Naive thymus-derived CD4-positive, alpha-beta T cell (primary cell): ENCODE measurements at regions not wholly inside any gene's neighbourhood (a gene's known extent, or its start where the extent isn't known, plus 50 kb on each side); places are given as distances from the start of the nearest gene placed in this dataset.

Experiments
- ATAC-seq: fragments of 150-1000 bp; cut with Tn5 transposase; 2 replicates; pipeline ENCODE4 v1.10.0; 2021; ENCODE audit warnings: mild to moderate bottlenecking, moderate library complexity
- CTCF ChIA-PET: fragments of 350-600 bp; sonication (Branson Sonifier 250); formaldehyde crosslinking; loops from one replicate; lab custom pipeline; 2021; ENCODE audit warnings: antibody characterized with exemption; lab: Charles Lee
- POLR2A ChIA-PET: fragments of 350-600 bp; sonication (Branson Sonifier 250); formaldehyde crosslinking; loops from one replicate; lab custom pipeline; 2021; ENCODE audit warnings: antibody characterized with exemption, inconsistent platforms; lab: Charles Lee
- DNase-seq, 9 donors: peaks; one replicate each; pipeline versions ENCODE4 v3.0.0 to v3.0.0-alpha.2; 2020 to 2022; ENCODE audit warnings: mixed read lengths in 1 of 9
- H3K27ac ChIP-seq: one replicate; pipeline ENCODE4 v1.7.0; 2013; ENCODE audit warnings: mild to moderate bottlenecking, low read depth, low read length, moderate library complexity
- H3K27me3 ChIP-seq, 2 donors: one replicate each; pipeline ENCODE4 v1.7.0; 2013; ENCODE audit warnings: low read length in 2 of 2, mild to moderate bottlenecking in 2 of 2, moderate library complexity in 2 of 2; ENCODE audit not compliant: control insufficient read depth in 2 of 2, insufficient read depth in 2 of 2
- H3K36me3 ChIP-seq, 3 experiments: 1 replicate in 2 of 3; 2 replicates in 1 of 3; pipeline ENCODE4 v1.7.0; 2013; ENCODE audit warnings: low read length in 3 of 3, mild to moderate bottlenecking in 3 of 3, moderate library complexity in 1 of 3; ENCODE audit not compliant: insufficient read depth in 3 of 3, control insufficient read depth in 2 of 3
- H3K4me1 ChIP-seq, 2 donors: one replicate each; pipeline ENCODE4 v1.7.0; 2013; ENCODE audit warnings: low read length in 2 of 2, mild to moderate bottlenecking in 2 of 2, moderate library complexity in 1 of 2; ENCODE audit not compliant: control insufficient read depth in 2 of 2, insufficient read depth in 2 of 2
- H3K4me3 ChIP-seq: 2 replicates; pipeline ENCODE4 v1.7.0; 2013; ENCODE audit warnings: mild to moderate bottlenecking, low read length
- H3K9me3 ChIP-seq, 3 experiments: 1 replicate in 2 of 3; 2 replicates in 1 of 3; pipeline ENCODE4 v1.7.0; 2013; ENCODE audit warnings: low read length in 3 of 3; ENCODE audit not compliant: control insufficient read depth in 2 of 3
- H3K27ac Mint-ChIP-seq, 9 donors: one replicate each; pipeline ENCODE4 v1.8.0; 2020 to 2022; ENCODE audit warnings: mixed read lengths in 9 of 9, mild to moderate bottlenecking in 8 of 9, moderate library complexity in 5 of 9, inconsistent platforms in 2 of 9
- H3K27me3 Mint-ChIP-seq, 5 donors: one replicate each; pipeline ENCODE4 v1.8.0; 2021 to 2022; ENCODE audit warnings: mixed read lengths in 5 of 5, mild to moderate bottlenecking in 1 of 5
- H3K36me3 Mint-ChIP-seq, 5 donors: one replicate each; pipeline ENCODE4 v1.8.0; 2020 to 2022; ENCODE audit warnings: mixed read lengths in 5 of 5, mild to moderate bottlenecking in 3 of 5, inconsistent platforms in 1 of 5
- H3K4me1 Mint-ChIP-seq, 7 donors: one replicate each; pipeline ENCODE4 v1.8.0; 2020 to 2022; ENCODE audit warnings: mixed read lengths in 7 of 7, mild to moderate bottlenecking in 3 of 7, inconsistent platforms in 1 of 7
- H3K4me3 Mint-ChIP-seq, 10 donors: one replicate each; pipeline ENCODE4 v1.8.0; 2020 to 2022; ENCODE audit warnings: mild to moderate bottlenecking in 10 of 10, mixed read lengths in 10 of 10, moderate library complexity in 6 of 10, inconsistent platforms in 2 of 10
- H3K9me3 Mint-ChIP-seq, 11 donors: one replicate each; pipeline ENCODE4 v1.8.0; 2020 to 2022; ENCODE audit warnings: mixed read lengths in 11 of 11, mild to moderate bottlenecking in 4 of 11, inconsistent platforms in 1 of 11, moderate library complexity in 1 of 11
- intact Hi-C, 2 donors: fragments of 100-400 bp; cut with micrococcal nuclease; formaldehyde crosslinking; loops; one replicate each; pipeline ENCODE4 v1.15.1; 2023

DNA sequence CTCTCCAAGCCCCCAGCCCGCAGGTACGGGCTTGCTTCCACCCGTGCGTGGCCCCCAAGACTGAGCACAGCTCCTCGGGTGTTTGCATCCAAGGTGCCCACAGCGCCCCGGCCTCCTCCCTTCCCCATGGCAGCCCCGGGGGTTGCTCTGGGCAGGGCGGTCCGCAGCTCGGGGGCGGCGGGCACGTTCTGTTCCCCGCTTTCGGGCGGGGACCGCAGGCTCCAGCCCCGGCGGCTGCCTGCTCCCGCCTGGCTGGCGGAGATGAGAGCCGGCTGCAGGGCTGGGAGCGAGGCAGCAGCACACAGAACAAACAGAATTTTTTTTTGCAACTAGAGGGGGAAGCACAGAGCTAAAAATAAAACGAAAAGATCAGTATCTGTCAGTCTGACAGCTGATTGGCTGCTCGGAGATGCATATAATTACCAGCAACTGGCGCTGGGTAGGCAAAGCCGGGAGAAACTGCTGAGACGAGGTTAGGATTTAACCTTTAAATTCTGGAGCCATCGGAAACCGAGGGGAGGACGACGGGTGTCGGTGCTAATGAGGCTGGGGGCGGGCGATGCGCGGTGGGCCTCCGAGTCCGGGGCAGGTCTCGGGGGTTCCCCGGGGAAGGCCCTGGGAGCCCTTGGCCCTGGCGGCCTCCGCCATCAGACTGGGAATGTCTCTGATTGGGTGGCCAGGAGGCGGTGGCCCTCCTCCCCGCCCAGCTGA is 142.7 kb upstream of the IER5L start:
- H3K4me1 Mint-ChIP-seq = peaks cover 11 to 22% (median 13%) of the 10 kb centered on the region in 7 donors
- no peaks in the 10 kb centered on the region for H3K27me3 ChIP-seq
- no peaks in the 10 kb centered on the region for H3K9me3 ChIP-seq
- no peaks in the 10 kb centered on the region for H3K36me3 Mint-ChIP-seq
- ATAC-seq (peak; percentile 96), DNase-seq (peak; percentile 41 to 81 (median 76))
- H3K27ac Mint-ChIP-seq = peak overlapping the region; percentile 70 to 96 (median 92)
- peak overlapping the region; percentile 63 for H3K27ac ChIP-seq
- H3K4me3 Mint-ChIP-seq = peak overlapping the region; percentile 74 to 94 (median 87)
- ChIA-PET CTCF (interaction anchor here (0.7 to 1.7 kb wide), 14 partner anchors 12 to 304 kb away, joined by 3 to 8 read pairs (median 4); no protein-coding TSS in a partner anchor), POLR2A (interaction anchor here (0.6 to 2.7 kb wide), 13 partner anchors 11 to 288 kb away, joined by 3 to 9 read pairs (median 4); partner anchors contain the start of gene IER5L)
- peak overlapping the region; percentile 61 for H3K4me3 ChIP-seq
- peaks cover 12 to 17% of the 10 kb centered on the region in 2 donors for H3K4me1 ChIP-seq
- intact Hi-C loops = loop anchor here (1.0 to 10.0 kb wide), 13 partner anchors 16 to 290 kb away; no protein-coding TSS in a partner anchor
- no peaks in the 10 kb centered on the region for H3K36me3 ChIP-seq
- peaks cover 0 to 2% (median 0%) of the 10 kb centered on the region in 11 donors for H3K9me3 Mint-ChIP-seq
- no peaks in the 10 kb centered on the region for H3K27me3 Mint-ChIP-seq

DNA sequence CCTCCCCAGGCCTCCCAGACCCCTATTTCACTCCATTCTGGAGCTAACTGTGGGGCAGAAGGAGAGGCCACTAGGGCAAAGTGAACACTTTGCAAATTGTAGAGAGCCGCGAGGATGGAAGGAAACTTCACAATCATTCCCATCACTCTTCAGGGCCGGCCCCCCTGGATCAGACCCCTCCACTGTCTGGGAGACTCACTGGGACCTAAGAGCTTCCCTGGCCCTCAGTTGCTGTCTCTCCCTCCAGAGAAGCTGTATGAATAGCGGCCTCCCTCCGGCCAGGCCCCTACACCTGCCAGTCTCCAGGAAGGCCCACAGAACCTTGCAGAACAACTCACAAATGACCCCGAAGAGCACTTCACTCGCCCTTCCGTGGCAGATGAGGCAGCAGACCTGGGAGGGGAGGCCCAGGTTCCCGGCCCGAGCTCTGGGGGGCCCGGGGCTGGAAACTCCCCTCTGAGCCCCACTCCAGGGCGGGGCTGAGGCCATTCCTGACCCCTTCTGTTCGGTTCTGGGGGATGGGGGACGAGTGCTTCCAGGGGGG is 141.9 kb upstream of the IER5L start:
- Histone ChIP-seq H3K27ac (peak overlapping the region; percentile 63), H3K36me3 (no peaks in the 10 kb centered on the region), H3K27me3 (no peaks in the 10 kb centered on the region), H3K9me3 (no peaks in the 10 kb centered on the region), H3K4me3 (peak overlapping the region; percentile 61), H3K4me1 (peaks cover 12 to 17% of the 10 kb centered on the region in 2 donors)
- Mint-ChIP-seq H3K4me1 (peaks cover 11 to 22% (median 13%) of the 10 kb centered on the region in 7 donors), H3K9me3 (peaks cover 0 to 2% (median 0%) of the 10 kb centered on the region in 11 donors), H3K36me3 (no peaks in the 10 kb centered on the region), H3K27ac (peak overlapping the region in 6 of 9 donors; percentile 69 to 95 (median 86)), H3K4me3 (peak overlapping the region; percentile 21 to 94 (median 80)), H3K27me3 (no peaks in the 10 kb centered on the region)
- ChIA-PET CTCF (interaction anchor here (0.7 to 1.7 kb wide), 13 partner anchors 12 to 305 kb away, joined by 3 to 8 read pairs (median 3); no protein-coding TSS in a partner anchor), POLR2A (interaction anchor here (0.6 to 2.7 kb wide), 14 partner anchors 10 to 288 kb away, joined by 3 to 9 read pairs (median 4); partner anchors contain the start of gene IER5L)
- ATAC-seq (no peak), DNase-seq (no peak)
- intact Hi-C loops = loop anchor here (1.0 to 10.0 kb wide), 13 partner anchors 16 to 290 kb away; no protein-coding TSS in a partner anchor

DNA sequence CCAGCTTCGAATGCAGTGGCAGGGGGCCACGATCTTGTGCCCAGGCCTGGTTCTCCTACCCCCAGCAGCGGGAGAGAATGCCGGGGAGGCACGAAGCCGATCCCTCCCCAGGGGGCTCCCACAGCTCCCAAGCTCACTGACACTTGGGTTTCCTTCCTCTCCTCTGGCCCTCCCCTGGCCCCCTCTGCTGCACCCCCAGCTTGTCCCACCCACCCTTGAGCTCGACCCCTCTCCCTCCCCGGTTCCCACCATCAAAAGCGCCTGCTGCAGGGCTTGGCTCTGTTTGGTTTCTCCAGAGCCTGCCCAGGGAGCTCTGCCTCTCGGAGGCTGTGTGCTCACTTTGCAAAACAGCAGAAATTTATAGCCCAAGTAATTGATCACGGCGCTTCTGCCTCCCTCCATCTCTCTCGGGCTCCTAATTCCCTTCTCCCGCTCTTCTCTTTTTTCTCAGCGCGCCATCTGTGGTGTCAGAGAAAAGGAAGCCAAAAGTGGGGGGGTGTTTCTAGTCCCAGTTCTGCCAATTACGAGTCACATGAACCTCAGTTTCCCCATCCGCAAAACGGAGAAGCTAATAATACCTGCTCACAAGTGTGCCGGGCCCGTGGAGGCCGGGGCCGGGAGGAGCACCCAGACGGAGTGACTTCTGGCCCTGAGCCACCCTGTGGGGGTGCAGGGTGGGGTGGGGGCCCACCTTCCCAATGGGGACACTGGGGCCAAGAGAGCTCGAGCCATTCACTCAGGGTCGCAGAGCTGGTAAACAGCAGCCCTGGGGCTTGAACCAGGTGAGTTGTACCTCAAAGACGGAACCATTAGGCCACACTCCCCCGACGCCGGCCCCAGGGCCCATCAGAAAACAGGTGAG is 141.2 kb upstream of the IER5L start:
- no peak overlapping the region for H3K27ac ChIP-seq
- H3K36me3 ChIP-seq = no peaks in the 10 kb centered on the region
- Mint-ChIP-seq H3K4me3 (peak overlapping the region in 2 of 10 donors; percentile 35 to 86), H3K27ac (peak overlapping the region in 1 of 9 donors; percentile 81), H3K27me3 (no peaks in the 10 kb centered on the region), H3K4me1 (peaks cover 11 to 22% (median 13%) of the 10 kb centered on the region in 7 donors), H3K36me3 (no peaks in the 10 kb centered on the region), H3K9me3 (peaks cover 0 to 2% (median 0%) of the 10 kb centered on the region in 11 donors)
- peaks cover 12 to 17% of the 10 kb centered on the region in 2 donors for H3K4me1 ChIP-seq
- DNase-seq = peak in 1 of 9 donors; percentile 20
- ChIA-PET POLR2A (interaction anchor here (0.6 to 2.7 kb wide), 8 partner anchors 9 to 147 kb away, joined by 3 to 9 read pairs (median 4); no protein-coding TSS in a partner anchor), CTCF (interaction anchor here (0.9 to 1.7 kb wide), 4 partner anchors 13 to 292 kb away, joined by 3 to 8 read pairs (median 4); no protein-coding TSS in a partner anchor)
- no peaks in the 10 kb centered on the region for H3K9me3 ChIP-seq
- H3K4me3 ChIP-seq = no peak overlapping the region
- H3K27me3 ChIP-seq = no peaks in the 10 kb centered on the region
- ATAC-seq = no peak
- intact Hi-C loops = no loop called here

DNA sequence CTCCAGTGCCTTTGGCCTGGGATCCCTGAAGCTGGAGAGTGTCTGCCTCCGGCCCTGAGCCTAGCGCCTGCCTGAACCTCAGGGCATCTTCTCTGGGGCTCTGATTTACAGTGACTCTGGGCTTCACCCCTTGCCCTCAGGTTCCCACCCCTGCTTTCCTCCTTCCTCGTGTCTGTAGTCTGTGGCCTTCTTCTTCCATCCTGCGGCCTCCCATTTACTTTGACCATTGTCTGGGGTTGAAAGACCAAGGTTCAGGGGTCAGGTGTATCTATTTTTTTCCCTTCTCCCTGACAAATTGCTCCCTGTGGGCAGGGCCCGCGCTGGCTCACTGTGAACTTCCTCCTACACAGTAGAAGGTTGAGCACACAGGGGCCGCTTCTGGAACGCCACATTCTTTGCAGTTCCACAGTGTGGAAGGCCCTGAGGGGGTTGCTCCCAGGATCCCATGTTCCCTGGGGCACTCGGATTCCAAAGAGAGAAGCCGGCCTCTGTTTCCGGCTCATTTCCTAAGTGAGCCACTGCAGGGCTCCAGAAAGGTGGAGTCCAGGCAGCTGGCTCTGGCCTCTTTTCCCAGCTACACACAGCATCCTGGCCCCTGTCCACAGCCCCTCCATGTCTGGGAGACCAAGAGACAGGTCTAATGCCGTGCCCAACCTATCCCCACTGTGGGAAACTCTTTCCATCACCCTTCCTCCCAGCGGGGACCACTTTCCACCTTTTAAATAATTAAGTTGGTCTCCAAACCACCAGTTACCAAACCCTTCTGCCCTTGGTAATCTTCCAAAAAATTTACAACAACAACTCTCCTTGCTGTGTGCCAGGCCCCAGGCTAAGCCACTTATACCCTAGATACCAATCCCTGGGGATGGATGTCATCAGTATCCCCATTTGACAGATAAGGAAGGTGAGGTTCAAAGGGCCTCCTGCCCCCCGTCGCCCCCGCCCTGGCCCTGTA is 140.3 kb upstream of the IER5L start:
- no peaks in the 10 kb centered on the region for H3K27me3 ChIP-seq
- H3K9me3 ChIP-seq = no peaks in the 10 kb centered on the region
- no peak overlapping the region for H3K4me3 ChIP-seq
- H3K9me3 Mint-ChIP-seq = peaks cover 0 to 2% (median 0%) of the 10 kb centered on the region in 11 donors
- ATAC-seq (no peak), DNase-seq (peak in 1 of 9 donors; percentile 16)
- intact Hi-C loops = no loop called here
- no peak overlapping the region for H3K27ac ChIP-seq
- H3K27me3 Mint-ChIP-seq = no peaks in the 10 kb centered on the region
- H3K4me1 ChIP-seq = peaks cover 12 to 17% of the 10 kb centered on the region in 2 donors
- no peaks in the 10 kb centered on the region for H3K36me3 Mint-ChIP-seq
- H3K4me3 Mint-ChIP-seq = peak overlapping the region in 1 of 10 donors; percentile 35
- no peak overlapping the region for H3K27ac Mint-ChIP-seq
- no peaks in the 10 kb centered on the region for H3K36me3 ChIP-seq
- CTCF ChIA-PET = interaction anchor here (0.5 to 1.2 kb wide), 3 partner anchors 180 to 292 kb away, joined by 3 read pairs; no protein-coding TSS in a partner anchor
- H3K4me1 Mint-ChIP-seq = peaks cover 9 to 22% (median 13%) of the 10 kb centered on the region in 7 donors
- POLR2A ChIA-PET = interaction anchor here (1.5 to 2.7 kb wide), 3 partner anchors 8 to 112 kb away, joined by 3 to 9 read pairs (median 4); no protein-coding TSS in a partner anchor

DNA sequence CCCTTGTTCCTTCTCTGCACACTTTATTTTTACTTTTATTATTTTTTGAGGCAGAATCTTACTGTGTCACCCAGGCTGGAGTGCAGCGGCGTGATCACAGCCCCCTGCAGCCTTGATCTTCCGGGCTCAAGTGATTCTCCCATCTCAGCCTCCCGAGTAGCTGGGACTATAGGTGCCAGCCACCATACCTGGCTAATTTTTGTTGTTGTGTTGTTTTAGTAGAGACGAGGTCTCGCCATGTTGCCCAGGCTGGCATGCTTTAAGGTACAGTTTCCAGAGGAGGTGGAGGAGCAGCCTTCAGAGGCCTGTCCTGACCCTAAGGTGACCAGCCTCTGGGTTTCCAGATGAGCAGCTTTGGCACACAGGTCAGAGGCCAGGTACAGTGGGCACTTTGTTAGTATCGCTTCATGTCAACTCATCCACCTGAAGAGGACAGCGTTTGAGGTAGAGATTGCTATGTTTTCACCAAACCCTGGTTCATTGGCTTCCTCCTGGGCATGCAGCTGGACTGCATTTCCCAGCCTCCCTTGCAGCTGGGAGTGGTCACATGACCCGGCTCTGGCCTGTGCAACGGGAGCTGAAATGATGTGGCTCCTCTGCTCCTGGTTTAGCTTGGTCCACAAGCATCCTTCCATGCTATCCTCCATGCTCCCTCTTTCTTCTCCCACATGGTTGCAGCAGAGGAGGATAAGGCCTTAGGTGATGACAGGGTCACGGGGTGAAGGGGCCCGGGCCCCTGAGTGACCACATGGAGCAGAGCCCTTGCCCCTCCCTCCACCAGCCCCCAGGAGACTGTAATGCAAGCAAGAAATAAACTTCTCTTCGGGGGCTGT is 139.3 kb upstream of the IER5L start:
- ChIA-PET POLR2A (interaction anchor here (1.6 kb wide), 1 partner anchor 111 kb away, joined by 4 read pairs; no protein-coding TSS in a partner anchor), CTCF (interaction anchor here (0.5 to 1.1 kb wide), 2 partner anchors 179 to 204 kb away, joined by 3 read pairs; no protein-coding TSS in a partner anchor)
- H3K4me1 Mint-ChIP-seq = peaks cover 7 to 22% (median 13%) of the 10 kb centered on the region in 7 donors
- H3K9me3 Mint-ChIP-seq = peaks cover 0 to 2% (median 0%) of the 10 kb centered on the region in 11 donors
- H3K27me3 Mint-ChIP-seq = no peaks in the 10 kb centered on the region
- Histone ChIP-seq H3K36me3 (no peaks in the 10 kb centered on the region), H3K27ac (no peak overlapping the region), H3K9me3 (no peaks in the 10 kb centered on the region), H3K27me3 (no peaks in the 10 kb centered on the region), H3K4me3 (no peak overlapping the region), H3K4me1 (peaks cover 12 to 17% of the 10 kb centered on the region in 2 donors)
- no peak overlapping the region for H3K27ac Mint-ChIP-seq
- ATAC-seq = no peak
- no peaks in the 10 kb centered on the region for H3K36me3 Mint-ChIP-seq
- intact Hi-C loops = no loop called here
- H3K4me3 Mint-ChIP-seq = peak overlapping the region in 1 of 10 donors; percentile 29
- DNase-seq = peak in 1 of 9 donors; percentile 22
